H9 (cell line): ENCODE measurements at regions not wholly inside any gene's neighbourhood (a gene's known extent, or its start where the extent isn't known, plus 50 kb on each side); places are given as distances from the start of the nearest gene placed in this dataset.
A peak's percentile ranks its signal among the peaks of the same experiment; 100 is the strongest.

Experiments used
- DNase-seq: peaks from one replicate; pipeline ENCODE4 v3.0.0-alpha.2; 2017
- H2AFZ ChIP-seq: one replicate; pipeline ENCODE4 v1.6.1; 2013; ENCODE audit warnings: mild to moderate bottlenecking, low read length, control low read depth, moderate library complexity
- H2AK5ac ChIP-seq: 2 replicates; pipeline ENCODE4 v1.6.1; 2013; ENCODE audit warnings: low read length, control low read depth, mixed read lengths; ENCODE audit not compliant: insufficient read length
- H2BK120ac ChIP-seq: one replicate; pipeline ENCODE4 v1.6.1; 2013; ENCODE audit warnings: low read depth, mild to moderate bottlenecking, low read length, control low read depth, inconsistent platforms; ENCODE audit not compliant: poor library complexity, severe bottlenecking
- H2BK12ac ChIP-seq: 2 replicates; pipeline ENCODE4 v1.6.1; 2013; ENCODE audit warnings: low read length, control low read depth, mixed read lengths, low read depth; ENCODE audit not compliant: insufficient read length
- H2BK15ac ChIP-seq: 2 replicates; pipeline ENCODE4 v1.6.1; 2013; ENCODE audit warnings: low read depth, low read length, control low read depth
- H2BK20ac ChIP-seq: one replicate; pipeline ENCODE4 v1.6.1; 2013; ENCODE audit warnings: low read depth, mild to moderate bottlenecking, low read length, control low read depth, inconsistent platforms; ENCODE audit not compliant: poor library complexity, severe bottlenecking
- H2BK5ac ChIP-seq: 2 replicates; pipeline ENCODE4 v1.6.1; 2013; ENCODE audit warnings: low read length, control low read depth, mixed read lengths; ENCODE audit not compliant: insufficient read length
- H3K14ac ChIP-seq: 2 replicates; pipeline ENCODE4 v1.6.1; 2013; ENCODE audit warnings: low read length, control low read depth; ENCODE audit not compliant: insufficient read depth
- H3K18ac ChIP-seq: 2 replicates; pipeline ENCODE4 v1.6.1; 2013; ENCODE audit warnings: low read depth, mild to moderate bottlenecking, mixed read lengths, low read length, control low read depth; ENCODE audit not compliant: insufficient read length
- H3K23ac ChIP-seq: 2 replicates; pipeline ENCODE4 v1.6.1; 2013; ENCODE audit warnings: low read length, control low read depth, mixed read lengths, low read depth; ENCODE audit not compliant: insufficient read length
- H3K23me2 ChIP-seq: 2 replicates; pipeline ENCODE4 v1.6.1; 2013; ENCODE audit warnings: low read depth, mild to moderate bottlenecking, mixed read lengths, low read length, control low read depth; ENCODE audit not compliant: insufficient read length, poor library complexity, severe bottlenecking
- H3K27ac ChIP-seq: 2 replicates; pipeline ENCODE4 v1.5.1; 2013; ENCODE audit warnings: low read length, control low read depth, mixed read lengths, low read depth; ENCODE audit not compliant: insufficient read length
- H3K27me3 ChIP-seq: 2 replicates; pipeline ENCODE4 v1.6.1; 2013; ENCODE audit warnings: low read length, control low read depth, inconsistent platforms; ENCODE audit not compliant: insufficient read depth
- H3K4ac ChIP-seq: 2 replicates; pipeline ENCODE4 v1.6.1; 2013; ENCODE audit warnings: low read depth, mild to moderate bottlenecking, control low read depth, inconsistent platforms, low read length, moderate library complexity
- H3K4me1 ChIP-seq: 2 replicates; pipeline ENCODE4 v1.6.1; 2013; ENCODE audit warnings: low read length, control low read depth, inconsistent platforms; ENCODE audit not compliant: insufficient read depth
- H3K4me2 ChIP-seq: 2 replicates; pipeline ENCODE4 v1.6.1; 2013; ENCODE audit warnings: low read length, control low read depth, mixed read lengths; ENCODE audit not compliant: insufficient read length, insufficient read depth
- H3K56ac ChIP-seq: 2 replicates; pipeline ENCODE4 v1.6.1; 2013; ENCODE audit warnings: low read depth, mild to moderate bottlenecking, mixed read lengths, low read length, control low read depth; ENCODE audit not compliant: insufficient read length
- H3K79me1 ChIP-seq: 2 replicates; pipeline ENCODE4 v1.6.1; 2013; ENCODE audit warnings: low read depth, mild to moderate bottlenecking, moderate library complexity, low read length, control low read depth, inconsistent platforms; ENCODE audit not compliant: insufficient read depth, poor library complexity, severe bottlenecking
- H3K79me2 ChIP-seq: 2 replicates; pipeline ENCODE4 v1.6.1; 2013; ENCODE audit warnings: low read length, control low read depth, inconsistent platforms; ENCODE audit not compliant: insufficient read depth
- H3K9ac ChIP-seq: 2 replicates; pipeline ENCODE4 v1.6.1; 2013; ENCODE audit warnings: low read length, control low read depth, mixed read lengths; ENCODE audit not compliant: insufficient read length; ENCODE audit errors: extremely low read depth
- H3K9me3 ChIP-seq: one replicate; pipeline ENCODE4 v1.6.1; 2013; ENCODE audit warnings: low read depth, low read length, inconsistent platforms; ENCODE audit not compliant: control insufficient read depth
- H3T11ph ChIP-seq: one replicate; pipeline ENCODE4 v1.6.1; 2013; ENCODE audit warnings: mild to moderate bottlenecking, low read length, control low read depth, inconsistent platforms
- H4K20me1 ChIP-seq: one replicate; pipeline ENCODE4 v1.6.1; 2013; ENCODE audit not compliant: control insufficient read depth, insufficient read length, insufficient read depth
- H4K5ac ChIP-seq: 2 replicates; pipeline ENCODE4 v1.6.1; 2013; ENCODE audit warnings: low read depth, mild to moderate bottlenecking, mixed read lengths, low read length, control low read depth; ENCODE audit not compliant: insufficient read length
- H4K8ac ChIP-seq: replicated peaks from 2 replicates; pipeline ENCODE4 v1.6.1; 2013; ENCODE audit warnings: low read length, control low read depth, mixed read lengths, low read depth; ENCODE audit not compliant: insufficient read length
- H4K91ac ChIP-seq: 2 replicates; pipeline ENCODE4 v1.6.1; 2013; ENCODE audit warnings: low read depth, mild to moderate bottlenecking, moderate library complexity, mixed read lengths, low read length, control low read depth; ENCODE audit not compliant: insufficient read length
- H3K27ac Mint-ChIP-seq, 3 experiments: 2 replicates in 2 of 3; 3 replicates in 1 of 3; pipeline ENCODE4 v1.8.0; 2020 to 2021; ENCODE audit warnings: mixed read lengths in 3 of 3, mild to moderate bottlenecking in 1 of 3, moderate library complexity in 1 of 3
- H3K27me3 Mint-ChIP-seq: 2 replicates; pipeline ENCODE4 v1.8.0; 2021; ENCODE audit warnings: low read depth, mild to moderate bottlenecking, moderate library complexity, mixed read lengths
- H3K36me3 Mint-ChIP-seq, 3 experiments: 2 replicates in 2 of 3; 3 replicates in 1 of 3; pipeline ENCODE4 v1.8.0; 2020 to 2021; ENCODE audit warnings: low read depth in 3 of 3, mixed read lengths in 3 of 3; ENCODE audit not compliant: insufficient read depth in 1 of 3
- H3K4me1 Mint-ChIP-seq, 2 experiments: 2 replicates each; pipeline ENCODE4 v1.8.0; 2020; ENCODE audit warnings: mixed read lengths in 2 of 2
- H3K4me3 Mint-ChIP-seq, 2 experiments: 2 replicates in 1 of 2; 3 replicates in 1 of 2; pipeline ENCODE4 v1.8.0; 2020 to 2021; ENCODE audit warnings: mild to moderate bottlenecking in 2 of 2, mixed read lengths in 2 of 2, moderate library complexity in 1 of 2
- H3K9me3 Mint-ChIP-seq, 2 experiments: 2 replicates in 1 of 2; 3 replicates in 1 of 2; pipeline ENCODE4 v1.8.0; 2020; ENCODE audit warnings: mild to moderate bottlenecking in 2 of 2, mixed read lengths in 2 of 2, moderate library complexity in 1 of 2
- WGBS: extraction: QIAGEN DNeasy Blood & Tissue Kit; methylation state at CpG from one replicate; pipeline ENCODE4 v1.1.7; 2013; ENCODE audit warnings: missing lambda C conversion rate, low lambda C conversion rate, mixed read lengths; ENCODE audit not compliant: insufficient read length; ENCODE audit errors: extremely low coverage; 5-methylcytosine and 5-hydroxymethylcytosine counted together
- TF ChIP-seq, protein P1 (sequence below): fragments of 200-600 bp; sonication (generic); conservative IDR thresholded peaks from 3 replicates; pipeline ENCODE4 v1.8.0; 2021; ENCODE audit warnings: antibody characterized with exemption, mild to moderate bottlenecking

GRCh38 chr1:228989176-228989575, 253.9 kb downstream of the RHOU start:
- no peak overlapping the region for H3K9ac ChIP-seq
- H3K4me1 ChIP-seq: peaks cover 8% of the 10 kb centered on the region; the same call in 1 of the 2 replicates
- no peak overlapping the region for H3K4ac ChIP-seq
- no peaks in the 10 kb centered on the region; a peak in 1 of 5 replicates for H3K9me3 Mint-ChIP-seq
- 0 out of 5 replicates have a peak overlapping the region, but pooled peaks of 1 of the 2 experiments have one; percentile 3 for H3K4me3 Mint-ChIP-seq
- no peak overlapping the region for H4K91ac ChIP-seq
- no peak overlapping the region for H3T11ph ChIP-seq
- H4K20me1 ChIP-seq: no peaks in the 10 kb centered on the region
- TF ChIP-seq, protein P1, sequence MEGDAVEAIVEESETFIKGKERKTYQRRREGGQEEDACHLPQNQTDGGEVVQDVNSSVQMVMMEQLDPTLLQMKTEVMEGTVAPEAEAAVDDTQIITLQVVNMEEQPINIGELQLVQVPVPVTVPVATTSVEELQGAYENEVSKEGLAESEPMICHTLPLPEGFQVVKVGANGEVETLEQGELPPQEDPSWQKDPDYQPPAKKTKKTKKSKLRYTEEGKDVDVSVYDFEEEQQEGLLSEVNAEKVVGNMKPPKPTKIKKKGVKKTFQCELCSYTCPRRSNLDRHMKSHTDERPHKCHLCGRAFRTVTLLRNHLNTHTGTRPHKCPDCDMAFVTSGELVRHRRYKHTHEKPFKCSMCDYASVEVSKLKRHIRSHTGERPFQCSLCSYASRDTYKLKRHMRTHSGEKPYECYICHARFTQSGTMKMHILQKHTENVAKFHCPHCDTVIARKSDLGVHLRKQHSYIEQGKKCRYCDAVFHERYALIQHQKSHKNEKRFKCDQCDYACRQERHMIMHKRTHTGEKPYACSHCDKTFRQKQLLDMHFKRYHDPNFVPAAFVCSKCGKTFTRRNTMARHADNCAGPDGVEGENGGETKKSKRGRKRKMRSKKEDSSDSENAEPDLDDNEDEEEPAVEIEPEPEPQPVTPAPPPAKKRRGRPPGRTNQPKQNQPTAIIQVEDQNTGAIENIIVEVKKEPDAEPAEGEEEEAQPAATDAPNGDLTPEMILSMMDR: no peak
- H3K79me2 ChIP-seq: no peaks in the 10 kb centered on the region
- no peak for DNase-seq
- H3K56ac ChIP-seq: no peak overlapping the region
- H2BK120ac ChIP-seq: no peak overlapping the region
- H3K23me2 ChIP-seq: no peaks in the 10 kb centered on the region
- H3K23ac ChIP-seq: no peak overlapping the region
- no peak overlapping the region for H2BK20ac ChIP-seq
- H3K27ac ChIP-seq: no peak overlapping the region
- H3K79me1 ChIP-seq: no peaks in the 10 kb centered on the region
- no peak overlapping the region for H3K18ac ChIP-seq
- no peak overlapping the region for H2BK15ac ChIP-seq
- peaks cover 35 to 40% of the 10 kb centered on the region in 2 experiments for H3K4me1 Mint-ChIP-seq
- no peak overlapping the region for H2AK5ac ChIP-seq
- no peak overlapping the region for H2BK5ac ChIP-seq
- H3K9me3 ChIP-seq: no peaks in the 10 kb centered on the region
- H4K5ac ChIP-seq: no peak overlapping the region
- peaks cover 2% of the 10 kb centered on the region; the same call in 1 of the 2 replicates for H3K27me3 Mint-ChIP-seq
- H3K27ac Mint-ChIP-seq: peak overlapping the region in 1 of 3 experiments; percentile 2; a peak in 1 of 7 replicates
- H3K36me3 Mint-ChIP-seq: no peaks in the 10 kb centered on the region
- no peak overlapping the region for H4K8ac ChIP-seq
- H3K4me2 ChIP-seq: no peak overlapping the region
- no peak overlapping the region for H3K14ac ChIP-seq
- H3K27me3 ChIP-seq: no peaks in the 10 kb centered on the region
- no peak overlapping the region for H2BK12ac ChIP-seq
- H2AFZ ChIP-seq: no peak overlapping the region
- WGBS: no CpG with 5 or more reads among the region's 9 CpGs
